SK-N-SH treated with all-trans-retinoic acid at 6 μM for 48 hours (cell line): ENCODE measurements at regions not wholly inside any gene's neighbourhood (a gene's known extent, or its start where the extent isn't known, plus 50 kb on each side); places are given as distances from the start of the nearest gene placed in this dataset.

Experiments used
- CSDC2 ChIP-seq: fragments of 250-450 bp; sonication (Bioruptor Pico); IDR thresholded peaks from 2 replicates; pipeline ENCODE4 v1.5.0; 2020; ENCODE audit warnings: mild to moderate bottlenecking, moderate library complexity
- TOX ChIP-seq: fragments of 250-450 bp; sonication (Bioruptor Pico); IDR thresholded peaks from 2 replicates; pipeline ENCODE4 v1.8.0; 2021; ENCODE audit warnings: mild to moderate bottlenecking, moderate library complexity, borderline replicate concordance
- ZFP3 ChIP-seq: fragments of 250-450 bp; sonication (Bioruptor Pico); IDR thresholded peaks from 2 replicates; pipeline ENCODE4 v1.5.0; 2020; ENCODE audit warnings: mild to moderate bottlenecking, moderate library complexity
- ZFP30 ChIP-seq: fragments of 450-650 bp; formaldehyde crosslinking; IDR thresholded peaks from 2 replicates; pipeline ENCODE4 v1.5.0; 2022; ENCODE audit warnings: mild to moderate bottlenecking, moderate library complexity
- ZNF8 ChIP-seq: fragments of 450-650 bp; formaldehyde crosslinking; IDR thresholded peaks from 2 replicates; pipeline ENCODE4 v1.5.0; 2020; ENCODE audit warnings: mild to moderate bottlenecking, moderate library complexity
- TF ChIP-seq, protein P1 (sequence below): fragments of 250-450 bp; sonication (Bioruptor Pico); IDR thresholded peaks from 2 replicates; pipeline ENCODE4 v1.8.0; 2020; ENCODE audit warnings: mild to moderate bottlenecking, moderate library complexity, borderline replicate concordance
- TF ChIP-seq, protein P2 (sequence below): fragments of 250-450 bp; sonication (Bioruptor Pico); IDR thresholded peaks from 2 replicates; pipeline ENCODE4 v1.8.0; 2021; ENCODE audit warnings: low read depth, mild to moderate bottlenecking, moderate library complexity, borderline replicate concordance

DNA sequence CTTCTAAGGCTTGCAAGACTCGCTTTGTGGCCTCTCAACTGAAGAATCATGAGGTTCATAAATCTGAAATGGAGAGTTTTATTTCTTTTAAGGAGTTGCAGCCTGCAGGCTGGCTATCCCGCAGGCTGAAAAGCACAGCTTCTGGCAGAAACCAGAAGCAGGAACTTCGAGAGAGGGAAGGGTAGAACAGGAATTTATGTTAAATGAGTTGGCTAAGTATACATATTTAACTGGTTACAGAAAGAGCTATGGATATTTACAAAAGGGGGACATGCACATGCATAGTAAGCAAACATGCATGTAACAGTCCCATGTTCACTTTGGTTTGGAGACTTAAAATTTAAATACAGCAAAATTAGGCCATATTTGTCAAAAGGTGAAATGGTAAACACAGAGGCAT, 787.0 kb downstream of the TFAP2A start:
- TF ChIP-seq ZFP30 (no peak), TOX (CRISPR knock-in tag) (no peak), ZFP3 (CRISPR knock-in tag) (no peak), CSDC2 (CRISPR knock-in tag) (no peak), ZNF8 (no peak)
- TF ChIP-seq, protein P1, sequence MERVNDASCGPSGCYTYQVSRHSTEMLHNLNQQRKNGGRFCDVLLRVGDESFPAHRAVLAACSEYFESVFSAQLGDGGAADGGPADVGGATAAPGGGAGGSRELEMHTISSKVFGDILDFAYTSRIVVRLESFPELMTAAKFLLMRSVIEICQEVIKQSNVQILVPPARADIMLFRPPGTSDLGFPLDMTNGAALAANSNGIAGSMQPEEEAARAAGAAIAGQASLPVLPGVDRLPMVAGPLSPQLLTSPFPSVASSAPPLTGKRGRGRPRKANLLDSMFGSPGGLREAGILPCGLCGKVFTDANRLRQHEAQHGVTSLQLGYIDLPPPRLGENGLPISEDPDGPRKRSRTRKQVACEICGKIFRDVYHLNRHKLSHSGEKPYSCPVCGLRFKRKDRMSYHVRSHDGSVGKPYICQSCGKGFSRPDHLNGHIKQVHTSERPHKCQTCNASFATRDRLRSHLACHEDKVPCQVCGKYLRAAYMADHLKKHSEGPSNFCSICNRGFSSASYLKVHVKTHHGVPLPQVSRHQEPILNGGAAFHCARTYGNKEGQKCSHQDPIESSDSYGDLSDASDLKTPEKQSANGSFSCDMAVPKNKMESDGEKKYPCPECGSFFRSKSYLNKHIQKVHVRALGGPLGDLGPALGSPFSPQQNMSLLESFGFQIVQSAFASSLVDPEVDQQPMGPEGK = no peak
- TF ChIP-seq, protein P2, sequence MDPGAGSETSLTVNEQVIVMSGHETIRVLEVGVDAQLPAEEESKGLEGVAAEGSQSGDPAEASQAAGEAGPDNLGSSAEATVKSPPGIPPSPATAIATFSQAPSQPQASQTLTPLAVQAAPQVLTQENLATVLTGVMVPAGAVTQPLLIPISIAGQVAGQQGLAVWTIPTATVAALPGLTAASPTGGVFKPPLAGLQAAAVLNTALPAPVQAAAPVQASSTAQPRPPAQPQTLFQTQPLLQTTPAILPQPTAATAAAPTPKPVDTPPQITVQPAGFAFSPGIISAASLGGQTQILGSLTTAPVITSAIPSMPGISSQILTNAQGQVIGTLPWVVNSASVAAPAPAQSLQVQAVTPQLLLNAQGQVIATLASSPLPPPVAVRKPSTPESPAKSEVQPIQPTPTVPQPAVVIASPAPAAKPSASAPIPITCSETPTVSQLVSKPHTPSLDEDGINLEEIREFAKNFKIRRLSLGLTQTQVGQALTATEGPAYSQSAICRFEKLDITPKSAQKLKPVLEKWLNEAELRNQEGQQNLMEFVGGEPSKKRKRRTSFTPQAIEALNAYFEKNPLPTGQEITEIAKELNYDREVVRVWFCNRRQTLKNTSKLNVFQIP = no peak
